ENCODE measurements at regions not wholly inside any gene's neighbourhood (a gene's known extent, or its start where the extent isn't known, plus 50 kb on each side); places are given as distances from the start of the nearest gene placed in this dataset.
A peak's percentile ranks its signal among the peaks of the same experiment; 100 is the strongest.

DNA sequence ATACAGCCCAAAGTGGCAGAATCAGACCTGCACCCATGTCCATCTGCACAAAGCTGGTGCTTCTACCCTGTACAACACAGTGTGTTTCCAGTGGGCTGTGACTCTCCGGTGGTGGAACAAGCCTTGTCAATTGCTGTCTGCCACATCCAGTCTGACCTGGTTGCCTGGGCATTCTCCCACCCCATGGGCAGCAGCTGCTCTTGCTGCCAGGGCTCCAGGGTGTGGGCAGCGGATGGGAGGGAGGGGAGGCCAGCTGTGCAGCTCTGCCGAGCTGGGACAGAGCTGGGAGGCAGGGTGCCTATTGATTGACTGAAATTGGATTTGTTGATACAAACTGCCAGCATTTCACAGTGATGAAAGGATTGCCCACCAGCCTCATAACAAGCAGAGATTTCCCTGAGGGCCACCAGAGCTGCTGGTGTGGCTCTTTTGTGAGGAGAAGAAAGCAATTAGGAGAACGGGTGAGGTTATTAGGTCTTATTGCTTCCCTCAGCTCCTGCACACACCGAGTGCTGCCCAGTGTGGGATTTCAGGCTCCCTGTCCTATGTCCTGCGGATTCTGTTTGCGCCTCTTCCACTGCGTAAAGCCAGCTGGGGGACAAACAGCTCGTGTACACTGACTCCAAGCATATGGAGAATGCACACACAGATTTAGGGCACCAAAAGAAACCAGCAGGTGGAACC lies 150.8 kb downstream of the NRN1 start:
- no peaks in the 10 kb centered on the region for H3K9me3 ChIP-seq
- H3K27ac ChIP-seq = no peak overlapping the region
- H3K4me1 ChIP-seq = peaks cover 0 to 6% of the 10 kb centered on the region in 2 donors
- TF ChIP-seq, protein P1, sequence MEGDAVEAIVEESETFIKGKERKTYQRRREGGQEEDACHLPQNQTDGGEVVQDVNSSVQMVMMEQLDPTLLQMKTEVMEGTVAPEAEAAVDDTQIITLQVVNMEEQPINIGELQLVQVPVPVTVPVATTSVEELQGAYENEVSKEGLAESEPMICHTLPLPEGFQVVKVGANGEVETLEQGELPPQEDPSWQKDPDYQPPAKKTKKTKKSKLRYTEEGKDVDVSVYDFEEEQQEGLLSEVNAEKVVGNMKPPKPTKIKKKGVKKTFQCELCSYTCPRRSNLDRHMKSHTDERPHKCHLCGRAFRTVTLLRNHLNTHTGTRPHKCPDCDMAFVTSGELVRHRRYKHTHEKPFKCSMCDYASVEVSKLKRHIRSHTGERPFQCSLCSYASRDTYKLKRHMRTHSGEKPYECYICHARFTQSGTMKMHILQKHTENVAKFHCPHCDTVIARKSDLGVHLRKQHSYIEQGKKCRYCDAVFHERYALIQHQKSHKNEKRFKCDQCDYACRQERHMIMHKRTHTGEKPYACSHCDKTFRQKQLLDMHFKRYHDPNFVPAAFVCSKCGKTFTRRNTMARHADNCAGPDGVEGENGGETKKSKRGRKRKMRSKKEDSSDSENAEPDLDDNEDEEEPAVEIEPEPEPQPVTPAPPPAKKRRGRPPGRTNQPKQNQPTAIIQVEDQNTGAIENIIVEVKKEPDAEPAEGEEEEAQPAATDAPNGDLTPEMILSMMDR (IDR thresholded peaks at IDR 0.05) = no peak
- no peaks in the 10 kb centered on the region for H3K36me3 ChIP-seq
- H3K27me3 ChIP-seq = no peaks in the 10 kb centered on the region
- DNase-seq (ENCODE audit: low spot score) = no peak
- H3K4me3 ChIP-seq = no peak overlapping the region

DNA sequence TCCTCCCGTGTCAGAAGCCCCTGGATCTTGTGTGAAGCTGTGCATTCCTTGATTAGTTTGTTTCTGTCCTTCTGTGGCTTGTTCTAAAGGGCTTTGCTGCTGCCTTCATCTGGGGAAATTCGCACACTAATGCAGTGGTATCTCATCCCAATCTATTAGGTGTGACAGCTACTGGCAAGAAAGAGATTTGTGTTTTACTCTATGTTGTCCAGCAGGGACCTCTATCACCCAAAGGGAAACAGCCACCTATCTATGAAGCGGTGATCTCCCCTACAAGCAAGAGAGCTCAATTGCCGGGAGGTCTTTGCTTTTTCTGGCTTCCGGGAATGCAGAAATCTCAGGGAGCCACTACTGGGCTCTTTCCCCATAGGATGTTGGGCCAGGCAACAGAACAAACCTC lies 151.8 kb downstream of the NRN1 start:
- TF ChIP-seq, protein P1 (IDR thresholded peaks at IDR 0.05) = no peak
- Histone ChIP-seq H3K4me3 (no peak overlapping the region), H3K9me3 (no peaks in the 10 kb centered on the region), H3K36me3 (no peaks in the 10 kb centered on the region), H3K27ac (no peak overlapping the region), H3K4me1 (peaks cover 0 to 6% of the 10 kb centered on the region in 2 donors), H3K27me3 (no peaks in the 10 kb centered on the region)
- no peak for DNase-seq (ENCODE audit: low spot score)

DNA sequence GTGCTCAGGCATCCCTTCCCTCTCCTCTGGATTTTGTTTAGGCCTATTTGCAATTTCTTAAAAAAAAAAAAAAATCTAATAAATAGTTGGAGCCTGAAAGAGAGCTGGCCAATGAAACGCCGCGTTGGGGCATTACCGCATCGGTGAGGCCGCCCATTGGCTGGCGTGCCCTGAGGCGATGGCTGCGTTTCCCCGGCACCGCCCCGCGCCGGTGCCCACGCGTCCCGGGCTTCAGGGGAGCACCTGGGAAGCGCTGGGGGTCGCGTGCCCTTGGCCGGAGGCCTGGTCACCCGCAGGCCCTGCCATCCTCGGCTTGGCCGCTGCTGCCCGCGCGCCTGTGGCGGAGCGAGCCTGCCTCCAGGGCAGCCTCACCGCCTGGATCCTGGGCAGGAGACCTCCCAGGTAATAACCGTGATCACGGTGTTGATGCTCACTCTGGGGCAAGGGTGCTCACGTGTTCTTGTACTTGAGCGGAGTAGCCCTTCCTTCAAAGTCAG lies 155.4 kb downstream of the NRN1 start:
- TF ChIP-seq, protein P1 (IDR thresholded peaks at IDR 0.05) = no peak
- Histone ChIP-seq H3K9me3 (no peaks in the 10 kb centered on the region), H3K27ac (no peak overlapping the region), H3K4me1 (peaks cover 0 to 6% of the 10 kb centered on the region in 2 donors), H3K4me3 (peak overlapping the region; percentile 31 to 44), H3K27me3 (no peaks in the 10 kb centered on the region), H3K36me3 (no peaks in the 10 kb centered on the region)
- DNase-seq (ENCODE audit: low spot score) = no peak

DNA sequence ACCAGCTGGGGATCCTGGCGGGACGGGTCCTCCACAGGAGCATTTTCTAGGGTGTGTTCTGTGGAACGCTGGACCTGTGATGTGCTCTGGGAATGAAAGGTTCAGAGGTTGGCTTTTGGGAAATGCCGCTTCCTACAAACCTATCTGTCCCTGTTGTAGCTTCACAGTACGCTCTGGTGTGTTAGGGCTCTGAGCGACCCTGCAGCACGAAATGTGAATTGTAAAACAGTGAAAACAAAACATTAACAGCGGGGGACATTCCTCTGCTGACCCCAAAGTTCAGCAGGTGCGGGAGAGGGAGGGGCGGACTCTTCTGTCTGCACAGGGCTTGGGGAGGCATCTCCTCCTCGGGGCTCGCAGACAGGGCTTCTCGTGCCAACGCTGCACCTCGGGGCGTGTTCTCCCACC lies 155.9 kb downstream of the NRN1 start:
- H3K27me3 ChIP-seq = no peaks in the 10 kb centered on the region
- TF ChIP-seq, protein P1 (IDR thresholded peaks at IDR 0.05) = no peak
- no peak overlapping the region for H3K27ac ChIP-seq
- no peaks in the 10 kb centered on the region for H3K9me3 ChIP-seq
- H3K36me3 ChIP-seq = no peaks in the 10 kb centered on the region
- peaks cover 0 to 6% of the 10 kb centered on the region in 2 donors for H3K4me1 ChIP-seq
- DNase-seq (ENCODE audit: low spot score) = no peak
- peak overlapping the region; percentile 31 to 44 for H3K4me3 ChIP-seq

DNA sequence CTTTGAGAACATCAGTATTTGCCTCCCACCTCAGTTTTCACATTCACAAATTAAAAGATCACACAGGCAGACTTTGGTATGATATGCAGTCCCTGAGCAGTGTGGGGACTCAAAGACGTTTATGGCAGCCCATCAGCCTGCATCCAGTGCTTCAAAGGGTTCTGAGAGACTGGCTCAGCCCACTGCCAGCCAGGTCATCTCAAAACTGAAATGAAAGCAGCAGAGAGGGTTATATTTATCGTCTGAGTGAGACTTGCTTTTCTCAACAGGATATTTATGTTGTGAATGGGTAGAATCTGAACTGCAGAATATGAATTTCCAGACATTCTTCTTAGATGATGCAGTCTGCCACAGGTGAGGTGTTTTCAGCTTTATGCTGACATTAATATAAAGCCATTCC lies 159.8 kb downstream of the NRN1 start:
- Histone ChIP-seq H3K27ac (no peak overlapping the region), H3K4me3 (no peak overlapping the region), H3K36me3 (no peaks in the 10 kb centered on the region), H3K27me3 (no peaks in the 10 kb centered on the region), H3K4me1 (peaks cover 0 to 6% of the 10 kb centered on the region in 2 donors), H3K9me3 (no peaks in the 10 kb centered on the region)
- TF ChIP-seq, protein P1 (IDR thresholded peaks at IDR 0.05) = no peak
- no peak for DNase-seq (ENCODE audit: low spot score)

DNA sequence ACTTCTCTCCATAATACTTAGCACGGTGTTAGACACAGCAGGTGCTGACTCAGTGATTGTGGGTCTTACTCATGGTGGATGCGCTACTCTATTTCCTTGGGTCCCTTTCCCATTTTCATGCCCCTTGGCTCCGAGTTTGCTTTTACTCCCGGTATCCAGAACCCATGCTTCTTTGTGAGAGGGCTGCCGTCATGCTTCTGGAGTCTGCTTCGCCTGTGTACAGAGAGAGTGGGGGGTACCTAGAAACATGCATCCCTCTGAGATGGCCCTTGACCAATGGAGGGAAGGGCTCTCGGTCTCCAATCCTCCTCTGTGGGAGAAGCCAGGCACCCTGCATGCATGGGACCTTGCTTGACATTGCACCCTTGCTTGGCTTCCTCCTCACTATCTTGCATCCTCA lies 160.4 kb downstream of the NRN1 start:
- Histone ChIP-seq H3K4me1 (peaks cover 0 to 2% of the 10 kb centered on the region in 2 donors), H3K36me3 (no peaks in the 10 kb centered on the region), H3K27me3 (no peaks in the 10 kb centered on the region), H3K27ac (no peak overlapping the region), H3K9me3 (no peaks in the 10 kb centered on the region), H3K4me3 (no peak overlapping the region)
- TF ChIP-seq, protein P1 (IDR thresholded peaks at IDR 0.05) = no peak
- no peak for DNase-seq (ENCODE audit: low spot score)
